Kidney (tissue), 13 donors: ENCODE measurements at regions not wholly inside any gene's neighbourhood (a gene's known extent, or its start where the extent isn't known, plus 50 kb on each side); places are given as distances from the start of the nearest gene placed in this dataset.
"Not testable (repeated sequence)": the region's sequence is repeated elsewhere in the genome, so short reads cannot be mapped to it uniquely, and the experiment has no call there.

Experiments used
- DNase-seq, 5 donors: peaks; one replicate each; pipeline ENCODE4 v3.0.0-alpha.2; 2013 to 2020
- FAIRE-seq: peaks from 2 replicates; lab custom pipeline; 2012; peaks lifted over from hg19 to GRCh38; lab: Jason Lieb, UNC
- H3K27ac ChIP-seq, 2 donors: one replicate each; pipeline ENCODE4 v1.7.0; 2013; ENCODE audit warnings: low read depth in 2 of 2, low read length in 2 of 2, inconsistent platforms in 1 of 2
- H3K27me3 ChIP-seq: one replicate; pipeline ENCODE4 v1.7.1; 2013; ENCODE audit warnings: low read length, inconsistent platforms; ENCODE audit not compliant: control insufficient read depth, insufficient read depth
- H3K36me3 ChIP-seq, 3 donors: one replicate each; pipeline versions ENCODE4 v1.7.0 to v1.7.1; 2013; ENCODE audit warnings: low read length in 3 of 3, control low read depth in 1 of 3, inconsistent platforms in 1 of 3; ENCODE audit not compliant: insufficient read depth in 3 of 3, control insufficient read depth in 2 of 3
- H3K4me1 ChIP-seq, 3 donors: one replicate each; pipeline versions ENCODE4 v1.7.0 to v1.7.1; 2013; ENCODE audit warnings: low read length in 3 of 3, inconsistent platforms in 1 of 3, low read depth in 1 of 3; ENCODE audit not compliant: control insufficient read depth in 2 of 3, insufficient read depth in 2 of 3
- H3K4me3 ChIP-seq, 3 donors: one replicate each; pipeline versions ENCODE4 v1.7.0 to v1.8.1; 2013; ENCODE audit warnings: low read length in 3 of 3, control low read depth in 1 of 3, inconsistent platforms in 1 of 3
- H3K9ac ChIP-seq, 3 donors: one replicate each; pipeline versions ENCODE4 v1.7.0 to v1.7.1; 2013; ENCODE audit warnings: low read length in 3 of 3, control low read depth in 1 of 3, inconsistent platforms in 1 of 3
- H3K9me3 ChIP-seq, 3 donors: one replicate each; pipeline versions ENCODE4 v1.7.0 to v1.7.1; 2013; ENCODE audit warnings: low read length in 3 of 3, control low read depth in 1 of 3, inconsistent platforms in 1 of 3; ENCODE audit not compliant: control insufficient read depth in 2 of 3, insufficient read depth in 1 of 3
- intact Hi-C: fragments of 100-400 bp; cut with DNase I; formaldehyde crosslinking; loops from one replicate; pipeline ENCODE4 v1.11.1; 2022
- TF ChIP-seq, protein P1 (sequence below): IDR thresholded peaks from 3 replicates; pipeline ENCODE4 v1.5.1; 2012; ENCODE audit warnings: mild to moderate bottlenecking, moderate library complexity, borderline replicate concordance; ENCODE audit not compliant: insufficient read depth; ENCODE audit errors: extremely low read depth
- donor health status: control.
- donor health status: control.
- donor health status: control.
- donor health status: control.
- donor health status: control.
- donor health status: DM: yes; HTN: yes; CAD: no.
- donor health status: Normal renal cell carcinoma (clear cell type).

GRCh38 chr12:107515446-107515958, 170.1 kb upstream of the PWP1 start:
- no peak overlapping the region for H3K4me3 ChIP-seq
- H3K4me1 ChIP-seq = no peaks in the 10 kb centered on the region
- TF ChIP-seq, protein P1, sequence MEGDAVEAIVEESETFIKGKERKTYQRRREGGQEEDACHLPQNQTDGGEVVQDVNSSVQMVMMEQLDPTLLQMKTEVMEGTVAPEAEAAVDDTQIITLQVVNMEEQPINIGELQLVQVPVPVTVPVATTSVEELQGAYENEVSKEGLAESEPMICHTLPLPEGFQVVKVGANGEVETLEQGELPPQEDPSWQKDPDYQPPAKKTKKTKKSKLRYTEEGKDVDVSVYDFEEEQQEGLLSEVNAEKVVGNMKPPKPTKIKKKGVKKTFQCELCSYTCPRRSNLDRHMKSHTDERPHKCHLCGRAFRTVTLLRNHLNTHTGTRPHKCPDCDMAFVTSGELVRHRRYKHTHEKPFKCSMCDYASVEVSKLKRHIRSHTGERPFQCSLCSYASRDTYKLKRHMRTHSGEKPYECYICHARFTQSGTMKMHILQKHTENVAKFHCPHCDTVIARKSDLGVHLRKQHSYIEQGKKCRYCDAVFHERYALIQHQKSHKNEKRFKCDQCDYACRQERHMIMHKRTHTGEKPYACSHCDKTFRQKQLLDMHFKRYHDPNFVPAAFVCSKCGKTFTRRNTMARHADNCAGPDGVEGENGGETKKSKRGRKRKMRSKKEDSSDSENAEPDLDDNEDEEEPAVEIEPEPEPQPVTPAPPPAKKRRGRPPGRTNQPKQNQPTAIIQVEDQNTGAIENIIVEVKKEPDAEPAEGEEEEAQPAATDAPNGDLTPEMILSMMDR = no peak
- no peak overlapping the region for H3K27ac ChIP-seq
- no peak overlapping the region for H3K9ac ChIP-seq
- intact Hi-C loops = no loop called here
- no peaks in the 10 kb centered on the region for H3K36me3 ChIP-seq
- H3K27me3 ChIP-seq = no peaks in the 10 kb centered on the region
- DNase-seq (no peak), FAIRE-seq (no peak)
- H3K9me3 ChIP-seq = no peaks in the 10 kb centered on the region

DNA sequence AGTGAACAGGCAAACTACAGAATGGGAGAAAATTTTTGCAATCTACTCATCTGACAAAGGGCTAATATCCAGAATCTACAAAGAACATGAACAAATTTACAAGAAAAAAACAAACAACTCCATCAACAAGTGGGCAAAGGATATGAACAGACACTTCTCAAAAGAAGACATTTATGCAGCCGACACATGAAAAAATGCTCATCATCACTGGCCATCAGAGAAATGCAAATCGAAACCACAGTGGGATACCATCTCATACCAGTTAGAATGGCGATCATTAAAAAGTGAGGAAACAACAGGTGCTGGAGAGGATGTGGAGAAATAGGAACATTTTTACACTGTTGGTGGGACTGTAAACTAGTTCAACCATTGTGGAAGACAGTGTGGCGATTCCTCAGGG, 167.8 kb upstream of the PWP1 start:
- H3K27ac ChIP-seq, H3K4me3 ChIP-seq, H3K27me3 ChIP-seq, H3K4me1 ChIP-seq, DNase-seq, H3K9ac ChIP-seq, FAIRE-seq, H3K36me3 ChIP-seq, intact Hi-C loops, H3K9me3 ChIP-seq: not testable (repeated sequence)

GRCh38 chr12:107518868-107519267, 166.7 kb upstream of the PWP1 start:
- Histone ChIP-seq H3K4me1 (no peaks in the 10 kb centered on the region), H3K36me3 (no peaks in the 10 kb centered on the region), H3K27ac (no peak overlapping the region), H3K4me3 (no peak overlapping the region), H3K9ac (no peak overlapping the region), H3K9me3 (peaks cover 0 to 3% (median 0%) of the 10 kb centered on the region in 3 donors), H3K27me3 (no peaks in the 10 kb centered on the region)
- DNase-seq (no peak), FAIRE-seq (no peak)
- intact Hi-C loops = no loop called here
- TF ChIP-seq, protein P1 = no peak

- intact Hi-C loops = no loop called here
- Histone ChIP-seq H3K9me3 (peaks cover 0 to 3% (median 0%) of the 10 kb centered on the region in 3 donors), H3K4me3 (no peak overlapping the region), H3K27ac (no peak overlapping the region), H3K4me1 (no peaks in the 10 kb centered on the region), H3K36me3 (no peaks in the 10 kb centered on the region), H3K9ac (no peak overlapping the region), H3K27me3 (no peaks in the 10 kb centered on the region)
- DNase-seq (no peak), FAIRE-seq (no peak)
- TF ChIP-seq, protein P1 = no peak
These were observed 165.4 kb upstream of the PWP1 start for GRCh38 chr12:107519906-107520859.
